ENCODE measurements at regions not wholly inside any gene's neighbourhood (a gene's known extent, or its start where the extent isn't known, plus 50 kb on each side); places are given as distances from the start of the nearest gene placed in this dataset.

- TF ChIP-seq, protein P1, sequence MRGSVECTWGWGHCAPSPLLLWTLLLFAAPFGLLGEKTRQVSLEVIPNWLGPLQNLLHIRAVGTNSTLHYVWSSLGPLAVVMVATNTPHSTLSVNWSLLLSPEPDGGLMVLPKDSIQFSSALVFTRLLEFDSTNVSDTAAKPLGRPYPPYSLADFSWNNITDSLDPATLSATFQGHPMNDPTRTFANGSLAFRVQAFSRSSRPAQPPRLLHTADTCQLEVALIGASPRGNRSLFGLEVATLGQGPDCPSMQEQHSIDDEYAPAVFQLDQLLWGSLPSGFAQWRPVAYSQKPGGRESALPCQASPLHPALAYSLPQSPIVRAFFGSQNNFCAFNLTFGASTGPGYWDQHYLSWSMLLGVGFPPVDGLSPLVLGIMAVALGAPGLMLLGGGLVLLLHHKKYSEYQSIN (CRISPR knock-in tag; IDR thresholded peaks at IDR 0.05; ENCODE audit: borderline replicate concordance): no peak
- ChIA-PET CTCF (ENCODE audit: low intra/inter-chr PET ratio, low total read pairs) (no interaction called here), POLR2A (no interaction called here)
- Histone ChIP-seq H4K20me1 (ENCODE audit: insufficient read depth, low read length) (no peaks in the 10 kb centered on the region), H2AFZ (ENCODE audit: low read length) (no peak overlapping the region), H3K4me2 (ENCODE audit: low read depth, low read length) (no peak overlapping the region), H3K4me3 (replicated peaks in 1 of 3; ENCODE audit: insufficient read depth in 1 of 3, low read depth in 2 of 3, low read length in 3 of 3) (no peak overlapping the region), H3K9ac (ENCODE audit: insufficient read depth, low read depth, low read length) (no peak overlapping the region), H3K4me1 (ENCODE audit: insufficient read depth, low read length) (peaks cover 34% of the 10 kb centered on the region), H3K27ac (ENCODE audit: extremely low read length, insufficient read depth, low read length) (no peak overlapping the region), H3K27me3 (ENCODE audit: control insufficient read depth in 1 of 2, insufficient read depth in 2 of 2, low read length in 2 of 2) (no peaks in the 10 kb centered on the region), H3K79me2 (ENCODE audit: insufficient read depth, low read length) (no peaks in the 10 kb centered on the region), H3K9me3 (ENCODE audit: low read length) (no peaks in the 10 kb centered on the region), H3K36me3 (replicated peaks in 1 of 2; ENCODE audit: control insufficient read depth in 1 of 2, insufficient read depth in 2 of 2, low read length in 2 of 2) (0 out of 5 replicates have a peak, but pooled peaks cover 0 to 2% of the 10 kb centered on the region in 2 experiments)
- FAIRE-seq (no peak), ATAC-seq (no peak), DNase-seq (ENCODE audit: low spot score) (no peak)
- intact Hi-C loops (cut with micrococcal nuclease; ENCODE audit: unreplicated experiment) (no loop called here), in situ Hi-C loops (cut with HindIII; ENCODE audit: extremely low pct_ligation_motif_present, low pct_unique_long_range_greater_than_20kb) (no loop called here)
- WGBS (ENCODE audit: low lambda C conversion rate): 94% methylated on average over 6 of the region's 6 CpGs
- no TSS peak for BruUV-seq (replicated peaks)
Measured at GRCh38 chr2:102086150-102086872, 56.2 kb upstream of the IL1R1 start.

GRCh38 chr2:102091121-102091520 lies 51.4 kb upstream of the IL1R1 start:
- no peak for FAIRE-seq
- H3K4me2 ChIP-seq (ENCODE audit: low read depth, low read length): no peak overlapping the region
- intact Hi-C loops (cut with micrococcal nuclease; ENCODE audit: unreplicated experiment): no loop called here
- H3K79me2 ChIP-seq (ENCODE audit: insufficient read depth, low read length): no peaks in the 10 kb centered on the region
- ChIA-PET CTCF (ENCODE audit: low intra/inter-chr PET ratio, low total read pairs) (no interaction called here), POLR2A (interaction anchor here (1.4 kb wide), 1 partner anchor 10 kb away, joined by 4 read pairs; no protein-coding TSS in a partner anchor)
- no peaks in the 10 kb centered on the region for H3K9me3 ChIP-seq (ENCODE audit: low read length)
- H3K27me3 ChIP-seq (ENCODE audit: control insufficient read depth in 1 of 2, insufficient read depth in 2 of 2, low read length in 2 of 2): no peaks in the 10 kb centered on the region
- peaks cover 10% of the 10 kb centered on the region for H3K4me1 ChIP-seq (ENCODE audit: insufficient read depth, low read length)
- BruUV-seq (replicated peaks): no TSS peak
- no peak for DNase-seq (ENCODE audit: low spot score)
- H3K36me3 ChIP-seq (replicated peaks in 1 of 2; ENCODE audit: control insufficient read depth in 1 of 2, insufficient read depth in 2 of 2, low read length in 2 of 2): 0 out of 5 replicates have a peak, but pooled peaks cover 0 to 2% of the 10 kb centered on the region in 2 experiments
- no peak overlapping the region for H3K4me3 ChIP-seq (replicated peaks in 1 of 3; ENCODE audit: insufficient read depth in 1 of 3, low read depth in 2 of 3, low read length in 3 of 3)
- ATAC-seq: no peak
- H3K27ac ChIP-seq (ENCODE audit: extremely low read length, insufficient read depth, low read length): no peak overlapping the region
- no peak overlapping the region for H3K9ac ChIP-seq (ENCODE audit: insufficient read depth, low read depth, low read length)
- in situ Hi-C loops (cut with HindIII; ENCODE audit: extremely low pct_ligation_motif_present, low pct_unique_long_range_greater_than_20kb): no loop called here
- H2AFZ ChIP-seq (ENCODE audit: low read length): no peak overlapping the region
- no peaks in the 10 kb centered on the region for H4K20me1 ChIP-seq (ENCODE audit: insufficient read depth, low read length)
- no peak for TF ChIP-seq RAD21 (CRISPR knock-in tag; IDR thresholded peaks at IDR 0.05)
- TF ChIP-seq IRF2 (CRISPR knock-in tag; IDR thresholded peaks at IDR 0.05): no peak
- TF ChIP-seq, protein P2, sequence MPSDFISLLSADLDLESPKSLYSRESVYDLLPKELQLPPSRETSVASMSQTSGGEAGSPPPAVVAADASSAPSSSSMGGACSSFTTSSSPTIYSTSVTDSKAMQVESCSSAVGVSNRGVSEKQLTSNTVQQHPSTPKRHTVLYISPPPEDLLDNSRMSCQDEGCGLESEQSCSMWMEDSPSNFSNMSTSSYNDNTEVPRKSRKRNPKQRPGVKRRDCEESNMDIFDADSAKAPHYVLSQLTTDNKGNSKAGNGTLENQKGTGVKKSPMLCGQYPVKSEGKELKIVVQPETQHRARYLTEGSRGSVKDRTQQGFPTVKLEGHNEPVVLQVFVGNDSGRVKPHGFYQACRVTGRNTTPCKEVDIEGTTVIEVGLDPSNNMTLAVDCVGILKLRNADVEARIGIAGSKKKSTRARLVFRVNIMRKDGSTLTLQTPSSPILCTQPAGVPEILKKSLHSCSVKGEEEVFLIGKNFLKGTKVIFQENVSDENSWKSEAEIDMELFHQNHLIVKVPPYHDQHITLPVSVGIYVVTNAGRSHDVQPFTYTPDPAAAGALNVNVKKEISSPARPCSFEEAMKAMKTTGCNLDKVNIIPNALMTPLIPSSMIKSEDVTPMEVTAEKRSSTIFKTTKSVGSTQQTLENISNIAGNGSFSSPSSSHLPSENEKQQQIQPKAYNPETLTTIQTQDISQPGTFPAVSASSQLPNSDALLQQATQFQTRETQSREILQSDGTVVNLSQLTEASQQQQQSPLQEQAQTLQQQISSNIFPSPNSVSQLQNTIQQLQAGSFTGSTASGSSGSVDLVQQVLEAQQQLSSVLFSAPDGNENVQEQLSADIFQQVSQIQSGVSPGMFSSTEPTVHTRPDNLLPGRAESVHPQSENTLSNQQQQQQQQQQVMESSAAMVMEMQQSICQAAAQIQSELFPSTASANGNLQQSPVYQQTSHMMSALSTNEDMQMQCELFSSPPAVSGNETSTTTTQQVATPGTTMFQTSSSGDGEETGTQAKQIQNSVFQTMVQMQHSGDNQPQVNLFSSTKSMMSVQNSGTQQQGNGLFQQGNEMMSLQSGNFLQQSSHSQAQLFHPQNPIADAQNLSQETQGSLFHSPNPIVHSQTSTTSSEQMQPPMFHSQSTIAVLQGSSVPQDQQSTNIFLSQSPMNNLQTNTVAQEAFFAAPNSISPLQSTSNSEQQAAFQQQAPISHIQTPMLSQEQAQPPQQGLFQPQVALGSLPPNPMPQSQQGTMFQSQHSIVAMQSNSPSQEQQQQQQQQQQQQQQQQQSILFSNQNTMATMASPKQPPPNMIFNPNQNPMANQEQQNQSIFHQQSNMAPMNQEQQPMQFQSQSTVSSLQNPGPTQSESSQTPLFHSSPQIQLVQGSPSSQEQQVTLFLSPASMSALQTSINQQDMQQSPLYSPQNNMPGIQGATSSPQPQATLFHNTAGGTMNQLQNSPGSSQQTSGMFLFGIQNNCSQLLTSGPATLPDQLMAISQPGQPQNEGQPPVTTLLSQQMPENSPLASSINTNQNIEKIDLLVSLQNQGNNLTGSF (CRISPR knock-in tag; IDR thresholded peaks at IDR 0.05): no peak
- TF ChIP-seq ZNF17 (CRISPR knock-in tag; IDR thresholded peaks at IDR 0.05): no peak
- no peak for TF ChIP-seq EZH2 (conservative IDR thresholded peaks at IDR 0.05; ENCODE audit: low read depth, low read length)
- TF ChIP-seq ZNF3 (CRISPR knock-in tag; IDR thresholded peaks at IDR 0.05): no peak
- no peak for TF ChIP-seq SIN3B (IDR thresholded peaks at IDR 0.05; ENCODE audit: low read length)
- no peak for TF ChIP-seq KDM3A (CRISPR knock-in tag; IDR thresholded peaks at IDR 0.05; ENCODE audit: low read depth)
- TF ChIP-seq CBX1 (IDR thresholded peaks at IDR 0.05; ENCODE audit: low read depth): no peak
- no peak for TF ChIP-seq HNRNPK (IDR thresholded peaks at IDR 0.05; ENCODE audit: low read depth, low read length, poor library complexity, severe bottlenecking)
- TF ChIP-seq RBAK (CRISPR knock-in tag; IDR thresholded peaks at IDR 0.05): no peak

All from HepG2 (cell line).